Skeletal muscle cell (primary cell): ENCODE measurements at regions not wholly inside any gene's neighbourhood (a gene's known extent, or its start where the extent isn't known, plus 50 kb on each side); places are given as distances from the start of the nearest gene placed in this dataset.
"Not testable (repeated sequence)": the region's sequence is repeated elsewhere in the genome, so short reads cannot be mapped to it uniquely, and the experiment has no call there.

Source experiments
- DNase-seq: peaks from one replicate; pipeline ENCODE4 v3.0.0-alpha.2; 2010; ENCODE audit warnings: low read depth
- H3K4me3 ChIP-seq: 2 replicates; pipeline ENCODE4 v1.5.1; 2011; ENCODE audit warnings: low read depth, mild to moderate bottlenecking, control low read depth, low read length, moderate library complexity

- DNase-seq, result peak; percentile 100
- H3K4me3 ChIP-seq, result no peak overlapping the region
These were observed 547.0 kb upstream of the SLITRK5 start for GRCh38 chr13:87123987-87124784.

DNA sequence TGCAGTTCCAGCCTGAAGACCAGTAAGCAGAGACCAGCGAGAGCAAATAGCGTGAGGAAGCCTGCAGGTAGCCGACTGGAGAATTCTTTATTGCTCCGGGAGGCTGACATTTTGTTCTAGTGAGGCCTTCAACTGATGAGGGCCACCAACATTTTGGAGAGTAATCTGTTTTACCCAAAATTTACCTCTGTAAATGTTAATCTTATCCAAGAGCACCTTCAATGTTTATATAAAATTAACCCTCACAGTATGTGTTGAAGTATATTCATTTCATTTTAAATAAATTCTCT, 546.4 kb upstream of the SLITRK5 start:
- no peak overlapping the region for H3K4me3 ChIP-seq
- no peak for DNase-seq

GRCh38 chr13:87128036-87128435, 543.1 kb upstream of the SLITRK5 start:
- no peak overlapping the region for H3K4me3 ChIP-seq
- peak; percentile 31 for DNase-seq

GRCh38 chr13:87128491-87128890, 542.7 kb upstream of the SLITRK5 start:
- no peak overlapping the region for H3K4me3 ChIP-seq
- DNase-seq, result no peak

GRCh38 chr13:87129602-87130300, 541.4 kb upstream of the SLITRK5 start:
- no peak for DNase-seq
- H3K4me3 ChIP-seq, result no peak overlapping the region

DNA sequence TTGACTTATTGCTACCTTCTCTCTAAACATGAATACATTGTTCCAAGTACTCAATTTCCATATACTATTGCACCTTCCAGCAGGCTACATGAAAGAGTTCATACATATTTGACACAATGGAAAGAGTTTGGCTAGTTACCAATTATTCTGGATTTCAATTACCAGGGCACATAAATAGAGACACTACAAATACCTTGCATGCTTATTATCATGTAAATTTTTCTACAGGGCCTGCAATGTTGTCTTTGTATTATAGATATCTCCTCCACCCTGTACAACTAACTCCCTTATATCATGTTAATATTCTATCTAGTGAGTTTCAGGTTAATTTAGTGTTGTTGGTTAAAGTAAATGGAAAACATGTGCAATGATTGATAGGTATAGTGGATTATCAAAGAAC, 540.7 kb upstream of the SLITRK5 start:
- no peak overlapping the region for H3K4me3 ChIP-seq
- no peak for DNase-seq

DNA sequence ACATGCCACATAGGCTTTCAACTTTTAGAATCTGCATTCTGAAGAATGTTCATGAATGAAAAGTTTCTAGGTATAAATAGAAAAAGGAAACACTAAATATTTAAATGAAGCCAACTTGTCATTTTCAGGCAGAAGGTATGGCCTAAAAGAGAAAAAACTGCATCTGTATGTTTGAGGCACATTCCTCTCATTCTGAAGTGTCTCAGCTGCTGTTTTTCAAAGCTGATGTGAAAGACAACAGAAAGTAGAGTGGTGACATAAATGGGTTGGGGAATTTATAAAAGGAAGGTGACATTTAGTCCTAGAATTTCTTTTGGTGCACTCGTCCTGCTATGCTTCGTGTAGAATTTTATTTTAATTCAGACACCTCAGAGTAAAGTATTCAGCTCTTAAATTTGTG, 539.6 kb upstream of the SLITRK5 start:
- DNase-seq, result no peak

GRCh38 chr13:87138866-87139265, 532.3 kb upstream of the SLITRK5 start:
- H3K4me3 ChIP-seq, result no peak overlapping the region
- no peak for DNase-seq

More for the DNA sequence above, 539.6 kb upstream of the SLITRK5 start:
- H3K4me3 ChIP-seq, result no peak overlapping the region

DNA sequence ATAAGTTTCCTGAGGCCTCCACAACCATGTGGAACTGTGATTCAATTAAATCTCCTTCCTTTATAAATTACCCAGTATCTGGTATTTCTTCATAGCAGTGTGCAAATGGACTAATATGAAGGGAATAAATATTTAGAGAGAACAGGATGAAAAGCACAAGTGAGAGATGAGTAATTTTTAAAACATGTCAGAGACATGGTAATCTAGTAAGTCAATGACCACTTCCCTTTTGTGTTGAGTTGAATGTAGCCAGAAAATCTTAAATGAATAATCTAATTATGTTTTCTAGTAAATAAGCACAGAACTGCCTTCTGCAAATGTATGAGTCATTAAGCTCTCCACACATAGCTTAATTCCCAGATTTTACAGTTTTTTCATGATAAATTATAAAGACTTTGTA, 524.1 kb upstream of the SLITRK5 start:
- DNase-seq, result no peak
- H3K4me3 ChIP-seq, result no peak overlapping the region

DNA sequence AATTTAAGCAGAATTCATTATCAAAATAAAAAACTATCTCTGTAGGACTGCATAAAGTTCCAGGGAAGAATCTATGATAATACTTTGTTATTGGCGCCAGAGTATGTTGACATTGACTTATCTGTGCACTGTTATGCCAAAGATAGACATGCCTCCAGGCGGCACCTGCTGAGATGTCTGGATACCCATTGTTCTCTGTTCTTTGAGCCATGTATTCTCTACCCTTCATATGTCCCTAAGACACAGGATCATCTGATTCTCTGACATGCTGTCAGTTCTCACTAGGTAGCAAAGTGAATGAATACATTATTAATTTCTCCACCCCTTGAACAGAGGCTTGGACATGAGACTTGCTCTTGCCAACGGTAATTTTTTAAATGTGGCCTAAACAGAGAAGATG, 517.8 kb upstream of the SLITRK5 start:
- no peak for DNase-seq
- no peak overlapping the region for H3K4me3 ChIP-seq

- no peak overlapping the region for H3K4me3 ChIP-seq
- no peak for DNase-seq
These were observed 504.8 kb upstream of the SLITRK5 start for GRCh38 chr13:87166348-87166747.

DNA sequence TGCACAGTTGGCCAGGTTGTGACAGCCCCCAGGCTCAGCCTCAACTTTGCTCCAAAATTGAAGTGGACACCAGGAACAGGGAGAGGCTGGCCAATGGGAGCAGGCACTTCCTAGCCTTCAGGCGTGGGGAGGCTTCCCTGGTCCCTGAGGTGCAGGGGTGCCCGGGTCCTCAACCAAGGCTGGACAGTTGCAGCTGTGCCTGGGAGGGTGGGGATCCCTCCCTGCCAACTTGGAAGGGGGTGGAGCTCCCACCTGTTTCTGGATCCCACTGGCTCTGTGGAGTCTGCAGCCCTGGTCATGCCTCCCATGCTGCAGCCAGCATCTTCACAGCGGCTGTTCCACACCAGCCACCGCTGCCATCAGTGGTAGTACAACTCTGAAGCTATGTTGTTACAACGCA, 502.8 kb upstream of the SLITRK5 start:
- DNase-seq, result no peak
- no peak overlapping the region for H3K4me3 ChIP-seq

GRCh38 chr13:87169337-87169736, 501.8 kb upstream of the SLITRK5 start:
- DNase-seq, result no peak
- no peak overlapping the region for H3K4me3 ChIP-seq

DNA sequence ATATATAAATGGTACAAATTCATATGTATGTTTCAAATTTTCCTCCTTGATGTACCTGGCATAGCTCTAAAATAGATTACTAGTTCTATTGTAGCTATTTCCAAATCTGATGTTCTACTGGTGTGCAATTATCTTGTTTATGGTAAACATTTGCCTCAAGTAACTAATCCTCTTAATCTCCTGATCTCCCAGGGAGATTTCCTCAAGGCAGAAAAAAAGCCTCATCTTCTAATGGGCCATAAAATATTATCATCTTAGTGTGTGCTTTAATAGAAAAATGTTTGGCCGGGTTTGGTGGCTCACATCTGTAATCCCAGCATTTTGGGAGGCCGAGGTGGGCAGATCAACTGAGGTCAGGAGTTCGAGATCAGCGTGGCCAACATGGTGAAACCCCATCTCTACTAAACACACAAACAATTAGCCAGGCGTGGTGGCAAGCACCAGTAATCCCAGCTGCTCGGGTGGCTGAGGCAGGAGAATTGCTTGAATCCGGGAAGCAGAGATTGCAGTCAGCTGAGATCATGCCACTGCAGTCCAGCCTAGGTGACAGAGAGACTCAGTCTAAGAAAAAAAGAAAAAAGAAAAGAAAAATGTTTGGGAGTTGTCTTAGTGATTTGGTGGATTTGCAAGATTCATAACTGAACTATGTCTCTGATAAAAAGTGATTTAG, 498.9 kb upstream of the SLITRK5 start:
- no peak for DNase-seq
- no peak overlapping the region for H3K4me3 ChIP-seq

DNA sequence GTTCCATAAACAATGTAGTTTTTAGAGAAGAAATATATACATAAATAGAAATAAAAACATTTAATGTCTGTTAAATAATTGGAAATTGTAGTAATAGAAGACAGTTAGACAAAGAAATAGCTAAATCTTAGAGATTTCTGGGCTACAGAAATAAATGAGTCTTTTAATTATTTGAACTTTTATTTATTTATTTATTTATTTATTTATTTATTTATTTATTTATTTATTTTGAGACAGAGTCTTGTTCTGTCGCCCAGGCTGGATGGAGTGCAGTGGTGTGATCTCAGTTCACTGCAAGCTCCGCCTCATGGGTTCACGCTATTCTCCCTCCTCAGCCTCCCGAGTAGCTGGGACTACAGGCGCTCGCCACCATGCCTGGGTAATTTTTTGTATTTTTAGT, 486.0 kb upstream of the SLITRK5 start:
- not testable (repeated sequence) for DNase-seq, H3K4me3 ChIP-seq

GRCh38 chr13:87186647-87187046, 484.5 kb upstream of the SLITRK5 start:
- not testable (repeated sequence) for H3K4me3 ChIP-seq, DNase-seq

DNA sequence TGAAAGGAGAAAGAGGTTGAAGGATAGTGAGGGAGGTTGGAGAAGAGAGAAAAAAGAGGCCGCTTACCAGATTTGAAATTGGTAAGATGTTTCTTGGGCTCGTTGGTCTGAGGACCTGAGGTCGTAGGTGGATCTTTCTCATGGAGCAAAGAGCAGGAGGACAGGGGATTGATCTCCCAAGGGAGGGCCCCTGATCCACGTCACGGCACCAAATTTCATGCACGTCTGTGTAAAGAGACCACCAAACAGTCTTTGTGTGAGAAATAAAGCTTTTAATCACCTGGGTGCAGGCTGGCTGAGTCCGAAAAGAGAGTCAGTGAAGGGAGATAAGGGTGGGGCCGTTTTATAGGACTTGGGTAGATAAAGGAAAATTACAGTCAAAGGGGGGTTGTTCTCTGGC, 479.7 kb upstream of the SLITRK5 start:
- not testable (repeated sequence) for H3K4me3 ChIP-seq, DNase-seq

DNA sequence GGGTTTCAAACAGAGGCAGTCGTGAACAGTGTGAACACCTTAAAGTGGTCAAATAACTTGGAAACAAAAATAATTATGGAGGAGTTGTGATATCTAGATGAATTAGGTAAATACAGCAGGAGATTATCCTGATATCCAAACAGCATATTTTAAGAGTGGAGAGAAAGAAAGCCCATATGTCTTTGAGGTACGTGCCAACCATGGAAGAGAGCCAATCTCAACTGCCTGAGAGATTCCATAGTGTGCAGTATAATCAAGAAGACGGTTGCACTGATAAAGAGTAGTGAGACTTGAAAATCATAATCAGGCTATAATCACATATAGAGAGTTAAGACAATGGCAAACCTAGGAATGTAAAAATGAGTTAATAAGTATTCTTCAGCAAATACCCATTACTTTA, 472.8 kb upstream of the SLITRK5 start:
- DNase-seq, result no peak
- no peak overlapping the region for H3K4me3 ChIP-seq

- no peak overlapping the region for H3K4me3 ChIP-seq
- DNase-seq, result no peak
These were observed 464.5 kb upstream of the SLITRK5 start for GRCh38 chr13:87206708-87207107.

- H3K4me3 ChIP-seq, result no peak overlapping the region
- no peak for DNase-seq
These were observed 463.7 kb upstream of the SLITRK5 start for GRCh38 chr13:87207280-87208003.
